ENCODE measurements at regions not wholly inside any gene's neighbourhood (a gene's known extent, or its start where the extent isn't known, plus 50 kb on each side); places are given as distances from the start of the nearest gene placed in this dataset.

DNA sequence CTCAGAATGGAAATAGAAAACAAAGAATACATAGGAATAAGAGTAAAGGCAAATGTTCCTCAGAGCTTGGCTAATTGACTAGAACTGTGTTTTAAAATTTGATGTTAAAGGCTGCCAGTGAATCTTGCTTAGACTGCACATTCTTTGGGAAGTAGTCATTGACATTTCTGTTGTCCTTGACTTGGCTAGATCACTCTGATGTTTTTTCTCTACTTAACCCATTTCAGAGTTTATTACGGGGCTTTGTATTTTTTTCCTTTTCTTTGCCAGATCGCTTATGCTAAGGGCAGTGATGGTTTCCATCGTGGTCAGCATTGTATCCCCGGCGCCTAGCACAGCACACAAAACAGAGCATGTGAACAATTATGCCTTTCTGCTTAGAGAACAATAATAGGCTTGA lies 1126.7 kb upstream of the CDH9 start:
- Histone ChIP-seq H3K27ac (no peak overlapping the region), H3K4me3 (no peak overlapping the region), H3K27me3 (ENCODE audit: low read depth) (no peaks in the 10 kb centered on the region), H3K4me1 (no peaks in the 10 kb centered on the region), H3K36me3 (no peaks in the 10 kb centered on the region), H3K9me3 (no peaks in the 10 kb centered on the region)
- intact Hi-C loops (cut with DNase I), result no loop called here
- no peak for TF ChIP-seq CTCF (IDR thresholded peaks at IDR 0.05)
- DNase-seq, result no peak
- no peak for ATAC-seq

- Histone ChIP-seq H3K27me3 (ENCODE audit: low read depth) (no peaks in the 10 kb centered on the region), H3K36me3 (no peaks in the 10 kb centered on the region), H3K4me3 (no peak overlapping the region), H3K4me1 (no peaks in the 10 kb centered on the region), H3K27ac (no peak overlapping the region), H3K9me3 (no peaks in the 10 kb centered on the region)
- ATAC-seq (no peak), DNase-seq (no peak)
- no peak for TF ChIP-seq CTCF (IDR thresholded peaks at IDR 0.05)
- intact Hi-C loops (cut with DNase I), result no loop called here
These were observed 1126.2 kb upstream of the CDH9 start for GRCh38 chr5:28164568-28164967.

GRCh38 chr5:28156981-28157380 lies 1118.6 kb upstream of the CDH9 start:
- H3K36me3 ChIP-seq, result no peaks in the 10 kb centered on the region
- DNase-seq (no peak), ATAC-seq (no peak)
- no peak for TF ChIP-seq CTCF (IDR thresholded peaks at IDR 0.05)
- no peaks in the 10 kb centered on the region for H3K27me3 ChIP-seq (ENCODE audit: low read depth)
- no peaks in the 10 kb centered on the region for H3K9me3 ChIP-seq
- H3K27ac ChIP-seq, result no peak overlapping the region
- H3K4me3 ChIP-seq, result no peak overlapping the region
- H3K4me1 ChIP-seq, result no peaks in the 10 kb centered on the region
- intact Hi-C loops (cut with DNase I), result no loop called here

DNA sequence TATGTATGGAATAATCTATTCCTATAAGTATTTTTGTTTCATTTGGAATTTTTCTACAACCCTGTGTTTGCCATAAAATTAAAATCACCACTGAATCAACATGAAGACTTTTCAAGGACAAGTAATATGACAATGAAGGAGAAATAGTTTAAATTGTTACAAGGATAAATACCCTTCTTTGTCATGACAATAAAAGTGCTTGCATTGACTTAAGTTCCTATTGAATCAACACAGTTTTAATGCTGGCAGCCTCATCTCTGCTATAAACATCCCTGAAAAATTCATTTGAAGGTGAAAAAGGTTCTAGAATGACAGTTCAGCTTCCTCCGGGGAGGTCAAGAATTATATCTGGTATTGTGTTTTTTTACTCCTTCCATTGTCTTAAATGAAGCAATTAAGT lies 1105.1 kb upstream of the CDH9 start:
- H3K4me3 ChIP-seq, result no peak overlapping the region
- H3K4me1 ChIP-seq, result no peaks in the 10 kb centered on the region
- H3K9me3 ChIP-seq, result no peaks in the 10 kb centered on the region
- intact Hi-C loops (cut with DNase I), result no loop called here
- no peak for TF ChIP-seq CTCF (IDR thresholded peaks at IDR 0.05)
- no peaks in the 10 kb centered on the region for H3K27me3 ChIP-seq (ENCODE audit: low read depth)
- ATAC-seq (no peak), DNase-seq (no peak)
- no peak overlapping the region for H3K27ac ChIP-seq
- H3K36me3 ChIP-seq, result no peaks in the 10 kb centered on the region

DNA sequence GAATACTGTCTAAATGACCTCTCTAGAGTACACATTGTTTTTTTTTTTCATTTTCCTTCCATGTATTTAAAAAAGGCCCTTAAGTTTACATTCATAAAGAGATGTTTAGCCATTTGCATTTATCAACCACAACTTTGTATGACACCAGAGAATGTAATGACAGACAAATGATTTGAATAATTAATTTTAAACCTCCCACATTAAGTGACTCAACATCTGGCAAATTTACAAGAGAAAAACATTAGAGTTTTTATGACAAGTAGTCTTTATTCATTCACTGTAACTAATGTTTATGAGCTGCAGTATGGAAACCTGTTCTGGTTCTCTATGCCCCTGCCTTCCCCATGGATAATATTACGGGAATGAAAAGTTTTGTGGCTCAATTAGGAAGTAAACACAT lies 1093.8 kb upstream of the CDH9 start:
- Histone ChIP-seq H3K36me3 (no peaks in the 10 kb centered on the region), H3K27ac (no peak overlapping the region), H3K4me1 (no peaks in the 10 kb centered on the region), H3K27me3 (ENCODE audit: low read depth) (no peaks in the 10 kb centered on the region), H3K9me3 (no peaks in the 10 kb centered on the region), H3K4me3 (no peak overlapping the region)
- DNase-seq (no peak), ATAC-seq (no peak)
- no peak for TF ChIP-seq CTCF (IDR thresholded peaks at IDR 0.05)
- intact Hi-C loops (cut with DNase I), result no loop called here

DNA sequence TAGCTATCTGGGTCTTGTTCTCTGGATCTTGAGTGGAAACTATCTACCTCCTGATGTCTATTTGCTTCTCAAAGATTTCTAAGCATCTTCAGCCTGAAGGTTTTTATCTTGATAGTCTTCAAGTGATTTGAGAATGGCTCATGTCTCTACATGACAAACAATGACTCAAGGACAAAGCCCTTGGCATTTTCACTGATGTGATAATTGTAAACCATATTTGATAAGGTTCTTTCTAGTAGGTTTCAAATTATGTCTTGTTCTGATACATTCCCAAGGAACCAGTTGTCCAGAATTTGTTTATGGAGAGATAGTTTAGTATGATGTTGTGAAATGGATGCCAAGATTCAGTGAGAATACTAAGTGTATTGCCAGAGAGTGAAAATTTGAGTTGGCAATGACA lies 1079.3 kb upstream of the CDH9 start:
- no peaks in the 10 kb centered on the region for H3K4me1 ChIP-seq
- intact Hi-C loops (cut with DNase I), result no loop called here
- H3K4me3 ChIP-seq, result no peak overlapping the region
- no peak overlapping the region for H3K27ac ChIP-seq
- no peaks in the 10 kb centered on the region for H3K9me3 ChIP-seq
- ATAC-seq (no peak), DNase-seq (no peak)
- no peak for TF ChIP-seq CTCF (IDR thresholded peaks at IDR 0.05)
- H3K27me3 ChIP-seq (ENCODE audit: low read depth), result no peaks in the 10 kb centered on the region
- H3K36me3 ChIP-seq, result no peaks in the 10 kb centered on the region
